ENCODE measurements at regions not wholly inside any gene's neighbourhood (a gene's known extent, or its start where the extent isn't known, plus 50 kb on each side); places are given as distances from the start of the nearest gene placed in this dataset.

DNA sequence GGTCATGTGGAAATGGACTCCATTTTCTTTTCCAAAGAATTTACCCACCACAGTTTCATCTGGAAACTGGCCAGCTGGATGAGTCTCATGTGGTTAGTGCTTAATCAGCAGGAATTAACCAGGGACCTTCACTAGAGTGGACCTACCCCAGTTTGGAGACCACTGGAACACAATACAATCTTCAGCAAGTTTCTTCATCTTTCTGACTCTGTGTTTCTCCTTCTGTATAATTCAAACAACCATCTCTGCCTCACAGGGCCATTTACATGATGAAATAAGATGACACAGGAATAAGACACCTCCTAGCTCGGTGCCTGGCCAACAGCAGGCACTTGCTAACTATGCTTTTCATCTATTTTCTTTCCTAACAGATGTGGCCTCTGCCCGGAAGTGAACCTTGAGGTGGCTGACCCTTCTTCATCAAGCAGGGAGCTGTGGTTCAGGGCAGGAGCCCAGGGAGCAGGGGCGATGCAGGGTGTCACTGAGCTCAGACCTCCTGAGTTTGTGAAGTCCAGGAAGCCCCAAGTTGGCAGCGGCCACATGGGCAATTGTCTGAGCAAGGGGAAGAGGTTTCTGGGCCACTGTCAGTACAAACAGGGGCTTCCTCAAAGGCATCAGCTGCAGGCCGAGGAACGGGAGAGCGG, 98.8 kb downstream of the SOD2 start:
- Histone ChIP-seq H3K27ac (ENCODE audit: insufficient read depth, low read length, poor library complexity, severe bottlenecking) (no peak overlapping the region), H3K4me1 (ENCODE audit: control insufficient read depth, insufficient read depth, low read length, poor library complexity, severe bottlenecking) (no peaks in the 10 kb centered on the region), H3K9me3 (ENCODE audit: control insufficient read depth in 2 of 2, low read length in 2 of 2) (no peaks in the 10 kb centered on the region), H3K4me3 (ENCODE audit: low read depth, low read length) (no peak overlapping the region), H3K36me3 (ENCODE audit: control insufficient read depth, insufficient read depth, low read length) (no peaks in the 10 kb centered on the region), H3K27me3 (ENCODE audit: control insufficient read depth, insufficient read depth, low read length) (no peaks in the 10 kb centered on the region)
- H3K27me3 Mint-ChIP-seq, result peaks cover 5% of the 10 kb centered on the region
- H3K4me1 Mint-ChIP-seq, result peaks cover 0 to 3% (median 0%) of the 10 kb centered on the region in 4 donors
- no peak for DNase-seq
- H3K36me3 Mint-ChIP-seq, result no peaks in the 10 kb centered on the region
- no peaks in the 10 kb centered on the region for H3K9me3 Mint-ChIP-seq
- H3K4me3 Mint-ChIP-seq, result no peak overlapping the region
- no peak for ATAC-seq (ENCODE audit: low read depth in 2 of 2)
- H3K27ac Mint-ChIP-seq, result no peak overlapping the region

DNA sequence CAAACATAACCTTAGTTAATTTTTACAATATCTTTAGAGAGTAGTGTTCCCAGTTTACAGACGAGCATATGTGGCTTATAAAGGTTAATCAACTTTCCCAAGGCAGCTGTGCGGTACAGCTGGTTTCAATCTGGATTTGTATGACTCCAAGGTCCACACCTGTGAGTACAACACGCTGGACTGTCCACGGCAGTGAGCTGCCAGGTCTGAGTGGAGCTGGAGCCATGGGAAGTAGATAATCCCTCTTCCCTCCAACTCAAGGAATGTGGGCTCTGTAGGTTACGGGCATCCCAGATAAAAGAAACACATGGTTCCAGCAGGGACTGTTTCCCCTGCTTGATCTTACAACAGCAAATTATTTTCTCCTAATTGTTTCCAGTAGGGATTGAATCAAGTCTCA, 102.2 kb downstream of the SOD2 start:
- DNase-seq, result no peak
- Histone ChIP-seq H3K4me3 (ENCODE audit: low read depth, low read length) (no peak overlapping the region), H3K4me1 (ENCODE audit: control insufficient read depth, insufficient read depth, low read length, poor library complexity, severe bottlenecking) (no peaks in the 10 kb centered on the region), H3K27ac (ENCODE audit: insufficient read depth, low read length, poor library complexity, severe bottlenecking) (no peak overlapping the region), H3K36me3 (ENCODE audit: control insufficient read depth, insufficient read depth, low read length) (no peaks in the 10 kb centered on the region), H3K27me3 (ENCODE audit: control insufficient read depth, insufficient read depth, low read length) (no peaks in the 10 kb centered on the region), H3K9me3 (ENCODE audit: control insufficient read depth in 2 of 2, low read length in 2 of 2) (no peaks in the 10 kb centered on the region)
- H3K27ac Mint-ChIP-seq, result no peak overlapping the region
- H3K9me3 Mint-ChIP-seq, result peaks cover 0 to 2% (median 0%) of the 10 kb centered on the region in 7 donors
- H3K36me3 Mint-ChIP-seq, result no peaks in the 10 kb centered on the region
- ATAC-seq (ENCODE audit: low read depth in 2 of 2), result no peak
- H3K4me1 Mint-ChIP-seq, result peaks cover 0 to 3% (median 0%) of the 10 kb centered on the region in 4 donors
- peaks cover 5% of the 10 kb centered on the region for H3K27me3 Mint-ChIP-seq
- H3K4me3 Mint-ChIP-seq, result no peak overlapping the region

DNA sequence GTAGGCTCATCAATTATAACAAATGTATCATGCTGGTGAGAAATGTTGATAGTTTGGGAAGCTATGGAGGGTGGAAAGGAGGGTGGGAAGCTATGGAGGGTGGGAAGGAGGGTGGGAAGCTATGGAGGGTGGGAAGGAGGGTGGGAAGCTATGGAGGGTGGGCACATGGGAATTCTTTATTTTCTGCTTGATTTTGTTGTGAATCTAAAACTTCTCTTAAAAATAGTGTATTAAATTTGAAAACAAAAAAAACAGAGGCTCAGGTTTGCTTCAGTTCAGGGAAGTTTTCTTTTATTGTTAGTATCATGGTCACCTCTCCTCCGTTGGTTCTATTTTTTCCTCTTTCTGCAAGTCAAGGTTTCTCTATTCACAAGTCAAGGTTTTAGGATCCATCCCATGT, 106.4 kb downstream of the SOD2 start:
- Mint-ChIP-seq H3K36me3 (no peaks in the 10 kb centered on the region), H3K27me3 (peaks cover 7% of the 10 kb centered on the region)
- no peak overlapping the region for H3K4me3 ChIP-seq (ENCODE audit: low read depth, low read length)

DNA sequence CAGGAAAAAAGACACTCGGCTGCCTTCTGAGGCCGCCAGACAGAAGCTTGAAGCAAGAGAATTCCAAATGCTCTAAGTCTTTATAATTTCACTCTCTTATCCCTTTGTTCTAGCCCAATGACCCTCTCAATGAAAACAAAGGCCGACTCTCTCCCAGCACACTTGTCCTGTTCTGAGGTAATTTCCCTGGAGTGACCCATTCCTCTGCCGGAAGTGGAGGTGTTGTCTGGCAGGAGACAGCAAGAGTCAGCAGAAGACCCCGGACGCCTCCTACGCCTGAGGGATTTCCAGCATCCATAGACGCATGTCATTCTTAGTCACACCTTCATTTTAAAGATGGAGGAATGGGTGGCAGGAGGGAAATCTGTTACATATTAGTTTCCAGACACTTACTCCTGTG, 110.3 kb downstream of the SOD2 start:
- Histone ChIP-seq H3K36me3 (ENCODE audit: control insufficient read depth, insufficient read depth, low read length) (no peaks in the 10 kb centered on the region), H3K27ac (ENCODE audit: insufficient read depth, low read length, poor library complexity, severe bottlenecking) (no peak overlapping the region), H3K4me3 (ENCODE audit: low read depth, low read length) (no peak overlapping the region), H3K4me1 (ENCODE audit: control insufficient read depth, insufficient read depth, low read length, poor library complexity, severe bottlenecking) (no peaks in the 10 kb centered on the region), H3K27me3 (ENCODE audit: control insufficient read depth, insufficient read depth, low read length) (no peaks in the 10 kb centered on the region), H3K9me3 (ENCODE audit: control insufficient read depth in 2 of 2, low read length in 2 of 2) (no peaks in the 10 kb centered on the region)
- no peak overlapping the region for H3K4me3 Mint-ChIP-seq
- H3K36me3 Mint-ChIP-seq, result no peaks in the 10 kb centered on the region
- no peak for ATAC-seq (ENCODE audit: low read depth in 2 of 2)
- no peaks in the 10 kb centered on the region for H3K4me1 Mint-ChIP-seq
- DNase-seq, result no peak
- no peak overlapping the region for H3K27ac Mint-ChIP-seq
- peaks cover 12% of the 10 kb centered on the region for H3K27me3 Mint-ChIP-seq
- H3K9me3 Mint-ChIP-seq, result peaks cover 0 to 4% (median 0%) of the 10 kb centered on the region in 7 donors

More for the DNA sequence above, 106.4 kb downstream of the SOD2 start:
- Histone ChIP-seq H3K36me3 (ENCODE audit: control insufficient read depth, insufficient read depth, low read length) (no peaks in the 10 kb centered on the region), H3K9me3 (ENCODE audit: control insufficient read depth in 2 of 2, low read length in 2 of 2) (no peaks in the 10 kb centered on the region), H3K27ac (ENCODE audit: insufficient read depth, low read length, poor library complexity, severe bottlenecking) (no peak overlapping the region), H3K4me1 (ENCODE audit: control insufficient read depth, insufficient read depth, low read length, poor library complexity, severe bottlenecking) (no peaks in the 10 kb centered on the region), H3K27me3 (ENCODE audit: control insufficient read depth, insufficient read depth, low read length) (no peaks in the 10 kb centered on the region)
- no peak overlapping the region for H3K4me3 Mint-ChIP-seq
- H3K27ac Mint-ChIP-seq, result no peak overlapping the region
- ATAC-seq (ENCODE audit: low read depth in 2 of 2) (no peak), DNase-seq (no peak)
- H3K9me3 Mint-ChIP-seq, result peaks cover 0 to 2% (median 0%) of the 10 kb centered on the region in 7 donors
- no peaks in the 10 kb centered on the region for H3K4me1 Mint-ChIP-seq

DNA sequence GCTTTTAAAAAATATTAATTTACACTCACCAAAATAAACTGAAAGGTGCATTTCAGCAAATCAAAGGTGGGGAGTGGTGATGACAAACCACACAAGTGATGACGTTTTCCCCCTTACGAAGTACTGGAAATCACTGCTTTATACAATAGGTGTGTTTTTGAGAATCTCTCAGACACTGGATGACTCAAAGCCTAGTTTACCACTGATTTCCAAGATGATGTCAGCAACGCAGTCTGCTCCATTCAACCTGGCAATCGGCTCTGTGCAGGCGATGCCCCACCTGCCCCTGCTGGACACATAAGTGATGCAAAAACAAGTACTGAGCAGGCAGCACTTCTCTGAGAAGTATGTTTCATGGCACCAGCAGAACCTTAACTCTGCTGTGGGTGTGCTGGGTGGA, 114.4 kb downstream of the SOD2 start:
- no peak for DNase-seq
- H3K27ac Mint-ChIP-seq, result no peak overlapping the region
- Histone ChIP-seq H3K4me1 (ENCODE audit: control insufficient read depth, insufficient read depth, low read length, poor library complexity, severe bottlenecking) (no peaks in the 10 kb centered on the region), H3K27me3 (ENCODE audit: control insufficient read depth, insufficient read depth, low read length) (peaks cover 3% of the 10 kb centered on the region), H3K4me3 (ENCODE audit: low read depth, low read length) (no peak overlapping the region), H3K27ac (ENCODE audit: insufficient read depth, low read length, poor library complexity, severe bottlenecking) (no peak overlapping the region), H3K36me3 (ENCODE audit: control insufficient read depth, insufficient read depth, low read length) (no peaks in the 10 kb centered on the region), H3K9me3 (ENCODE audit: control insufficient read depth in 2 of 2, low read length in 2 of 2) (no peaks in the 10 kb centered on the region)
- peaks cover 19% of the 10 kb centered on the region for H3K27me3 Mint-ChIP-seq
- H3K4me3 Mint-ChIP-seq, result no peak overlapping the region
- H3K9me3 Mint-ChIP-seq, result peaks cover 0 to 4% (median 0%) of the 10 kb centered on the region in 7 donors
- no peak for ATAC-seq (ENCODE audit: low read depth in 2 of 2)
- no peaks in the 10 kb centered on the region for H3K36me3 Mint-ChIP-seq
- no peaks in the 10 kb centered on the region for H3K4me1 Mint-ChIP-seq

DNA sequence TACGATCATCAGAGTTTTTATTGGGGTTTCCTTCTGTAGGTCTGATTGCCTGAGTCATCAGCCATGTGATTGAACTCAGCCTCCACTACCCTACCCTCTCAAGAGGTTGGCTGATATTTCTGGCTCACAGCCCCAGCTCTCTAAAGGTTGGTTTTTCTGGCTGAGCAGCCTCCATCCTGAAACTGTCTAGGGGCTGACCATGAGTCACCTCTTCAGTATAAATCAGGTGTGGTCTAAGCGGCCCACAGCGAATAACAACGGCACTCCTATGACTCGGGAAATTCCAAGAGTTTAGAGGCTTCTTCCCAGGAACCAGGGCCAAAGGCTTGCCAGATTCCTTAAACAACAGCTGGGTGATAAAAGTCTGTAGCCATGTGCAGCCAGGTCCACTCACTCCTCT, 115.5 kb downstream of the SOD2 start:
- H3K27ac ChIP-seq (ENCODE audit: insufficient read depth, low read length, poor library complexity, severe bottlenecking), result no peak overlapping the region
- H3K4me3 ChIP-seq (ENCODE audit: low read depth, low read length), result no peak overlapping the region
- no peaks in the 10 kb centered on the region for H3K4me1 Mint-ChIP-seq
- no peaks in the 10 kb centered on the region for H3K9me3 ChIP-seq (ENCODE audit: control insufficient read depth in 2 of 2, low read length in 2 of 2)
- no peak for DNase-seq
- no peaks in the 10 kb centered on the region for H3K36me3 ChIP-seq (ENCODE audit: control insufficient read depth, insufficient read depth, low read length)
- peaks cover 3% of the 10 kb centered on the region for H3K27me3 ChIP-seq (ENCODE audit: control insufficient read depth, insufficient read depth, low read length)
- peaks cover 0 to 4% (median 0%) of the 10 kb centered on the region in 7 donors for H3K9me3 Mint-ChIP-seq
- no peak overlapping the region for H3K4me3 Mint-ChIP-seq
- H3K36me3 Mint-ChIP-seq, result no peaks in the 10 kb centered on the region
- no peak overlapping the region for H3K27ac Mint-ChIP-seq
- no peaks in the 10 kb centered on the region for H3K4me1 ChIP-seq (ENCODE audit: control insufficient read depth, insufficient read depth, low read length, poor library complexity, severe bottlenecking)
- ATAC-seq (ENCODE audit: low read depth in 2 of 2), result no peak
- peaks cover 13% of the 10 kb centered on the region for H3K27me3 Mint-ChIP-seq

DNA sequence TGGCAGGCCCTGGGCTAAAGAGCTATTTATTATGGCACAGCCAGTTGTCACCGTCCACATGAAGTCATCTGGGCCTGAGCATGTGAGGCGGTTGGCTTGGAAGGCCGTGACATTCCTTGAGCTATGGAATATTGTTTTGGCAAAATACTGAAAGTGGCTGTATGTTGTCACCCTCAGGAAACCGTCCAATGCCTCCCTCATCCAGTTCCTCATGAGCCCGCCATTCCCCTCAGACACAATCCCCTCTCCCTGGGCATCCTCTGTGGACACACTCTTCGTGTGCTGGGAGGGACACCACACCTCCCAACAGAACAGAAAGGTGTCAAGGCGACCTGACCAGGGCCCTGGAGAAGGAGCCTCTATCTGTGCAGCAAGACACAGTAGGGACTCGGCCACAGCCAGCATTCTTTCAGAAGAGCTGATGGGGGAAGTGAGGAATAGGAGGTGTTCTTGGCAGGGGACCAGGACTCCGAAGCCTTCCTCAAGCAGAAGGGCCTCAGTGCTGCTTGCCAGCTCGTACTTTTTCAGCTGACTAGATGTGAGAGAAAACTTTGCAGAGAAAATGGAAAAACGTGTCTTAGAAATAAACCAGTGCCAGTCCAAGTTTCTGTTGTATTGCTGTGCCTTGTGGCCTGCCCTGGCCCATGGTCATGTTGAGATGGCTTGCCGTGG, 120.5 kb downstream of the SOD2 start:
- Mint-ChIP-seq H3K4me1 (no peaks in the 10 kb centered on the region), H3K9me3 (peaks cover 0 to 19% (median 5%) of the 10 kb centered on the region in 7 donors), H3K27me3 (peaks cover 7% of the 10 kb centered on the region), H3K4me3 (no peak overlapping the region), H3K36me3 (no peaks in the 10 kb centered on the region), H3K27ac (no peak overlapping the region)
- Histone ChIP-seq H3K4me3 (ENCODE audit: low read depth, low read length) (no peak overlapping the region), H3K9me3 (ENCODE audit: control insufficient read depth in 2 of 2, low read length in 2 of 2) (peaks cover 3 to 14% of the 10 kb centered on the region in 2 experiments), H3K36me3 (ENCODE audit: control insufficient read depth, insufficient read depth, low read length) (no peaks in the 10 kb centered on the region), H3K27me3 (ENCODE audit: control insufficient read depth, insufficient read depth, low read length) (peaks cover 3% of the 10 kb centered on the region), H3K27ac (ENCODE audit: insufficient read depth, low read length, poor library complexity, severe bottlenecking) (no peak overlapping the region), H3K4me1 (ENCODE audit: control insufficient read depth, insufficient read depth, low read length, poor library complexity, severe bottlenecking) (no peaks in the 10 kb centered on the region)
- DNase-seq (no peak), ATAC-seq (ENCODE audit: low read depth in 2 of 2) (no peak)

DNA sequence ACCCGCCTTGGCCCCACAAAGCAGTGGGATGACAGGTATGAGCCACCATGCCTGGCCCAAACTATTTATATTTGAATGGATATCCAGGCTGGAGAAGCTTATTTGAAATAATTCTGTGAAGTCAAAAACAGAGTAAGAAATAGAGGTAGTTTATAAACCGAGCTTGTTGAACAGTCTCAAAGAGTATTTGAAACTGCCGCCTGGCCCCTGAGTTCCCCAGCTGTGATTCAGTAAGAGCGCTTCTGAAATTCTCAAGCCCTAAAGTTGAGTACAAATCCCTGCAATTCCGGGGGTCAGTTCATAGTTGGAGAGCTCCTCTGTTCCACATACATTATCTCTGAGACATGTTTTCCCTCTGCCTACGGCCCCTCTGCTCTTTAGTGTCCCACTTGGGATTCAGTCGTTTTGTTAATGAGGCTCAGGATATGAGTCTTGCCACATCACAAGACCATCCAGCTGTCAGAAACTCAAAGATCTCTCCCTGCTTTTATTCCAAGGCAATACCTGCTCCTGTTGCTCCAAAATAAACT, 127.8 kb downstream of the SOD2 start:
- Histone ChIP-seq H3K4me3 (ENCODE audit: low read depth, low read length) (no peak overlapping the region), H3K27ac (ENCODE audit: insufficient read depth, low read length, poor library complexity, severe bottlenecking) (no peak overlapping the region), H3K27me3 (ENCODE audit: control insufficient read depth, insufficient read depth, low read length) (no peaks in the 10 kb centered on the region), H3K9me3 (ENCODE audit: control insufficient read depth in 2 of 2, low read length in 2 of 2) (peaks cover 3 to 13% of the 10 kb centered on the region in 2 experiments), H3K4me1 (ENCODE audit: control insufficient read depth, insufficient read depth, low read length, poor library complexity, severe bottlenecking) (no peaks in the 10 kb centered on the region), H3K36me3 (ENCODE audit: control insufficient read depth, insufficient read depth, low read length) (no peaks in the 10 kb centered on the region)
- H3K27me3 Mint-ChIP-seq, result peaks cover 6% of the 10 kb centered on the region
- H3K4me3 Mint-ChIP-seq, result no peak overlapping the region
- no peak for DNase-seq
- ATAC-seq (ENCODE audit: low read depth in 2 of 2), result no peak
- H3K9me3 Mint-ChIP-seq, result peaks cover 0 to 9% (median 3%) of the 10 kb centered on the region in 7 donors
- no peak overlapping the region for H3K27ac Mint-ChIP-seq
- H3K36me3 Mint-ChIP-seq, result no peaks in the 10 kb centered on the region
- H3K4me1 Mint-ChIP-seq, result no peaks in the 10 kb centered on the region

Data from CD4-positive, CD25-positive, alpha-beta regulatory T cell (primary cell).